Calu3 (cell line): ENCODE measurements at regions not wholly inside any gene's neighbourhood (a gene's known extent, or its start where the extent isn't known, plus 50 kb on each side); places are given as distances from the start of the nearest gene placed in this dataset.

Experiments used
- BruUV-seq: library from RNA; stranded (reverse); fragments of 400-500 nt; replicated peaks from 2 replicates; lab custom pipeline; 2021; lab: Mats Ljungman, UMichigan
- CTCF ChIA-PET: fragments of 300-600 bp; sonication (Branson Sonifier 250); formaldehyde crosslinking; loops from one replicate; lab custom pipeline; 2022; ENCODE audit warnings: antibody characterized with exemption; lab: Charles Lee
- DNase-seq: peaks from one replicate; pipeline ENCODE4 v3.0.0; 2022
- H3K27ac Mint-ChIP-seq: one replicate; pipeline ENCODE4 v1.8.0; 2022; ENCODE audit warnings: mixed read lengths; ENCODE audit not compliant: unreplicated experiment
- H3K27me3 Mint-ChIP-seq: one replicate; pipeline ENCODE4 v1.8.0; 2022; ENCODE audit warnings: mixed read lengths; ENCODE audit not compliant: unreplicated experiment
- H3K36me3 Mint-ChIP-seq: one replicate; pipeline ENCODE4 v1.8.0; 2022; ENCODE audit warnings: mild to moderate bottlenecking, moderate library complexity, mixed read lengths; ENCODE audit not compliant: insufficient read depth, unreplicated experiment
- H3K4me1 Mint-ChIP-seq: one replicate; pipeline ENCODE4 v1.8.0; 2022; ENCODE audit warnings: mild to moderate bottlenecking, low read depth, mixed read lengths; ENCODE audit not compliant: unreplicated experiment
- H3K4me3 Mint-ChIP-seq: one replicate; pipeline ENCODE4 v1.8.0; 2022; ENCODE audit warnings: mild to moderate bottlenecking, low read depth, moderate library complexity, mixed read lengths; ENCODE audit not compliant: unreplicated experiment
- H3K9me3 Mint-ChIP-seq: one replicate; pipeline ENCODE4 v1.8.0; 2022; ENCODE audit warnings: low read depth, mixed read lengths; ENCODE audit not compliant: unreplicated experiment
- intact Hi-C: fragments of 100-400 bp; cut with micrococcal nuclease; formaldehyde crosslinking; loops from one replicate; pipeline ENCODE4 v1.10.0; 2022; ENCODE audit not compliant: unreplicated experiment
- TF ChIP-seq, protein P1 (sequence below): fragments of 200-600 bp; IDR thresholded peaks from one replicate; pipeline ENCODE4 v1.8.0; 2022; ENCODE audit warnings: antibody characterized with exemption; ENCODE audit not compliant: unreplicated experiment

DNA sequence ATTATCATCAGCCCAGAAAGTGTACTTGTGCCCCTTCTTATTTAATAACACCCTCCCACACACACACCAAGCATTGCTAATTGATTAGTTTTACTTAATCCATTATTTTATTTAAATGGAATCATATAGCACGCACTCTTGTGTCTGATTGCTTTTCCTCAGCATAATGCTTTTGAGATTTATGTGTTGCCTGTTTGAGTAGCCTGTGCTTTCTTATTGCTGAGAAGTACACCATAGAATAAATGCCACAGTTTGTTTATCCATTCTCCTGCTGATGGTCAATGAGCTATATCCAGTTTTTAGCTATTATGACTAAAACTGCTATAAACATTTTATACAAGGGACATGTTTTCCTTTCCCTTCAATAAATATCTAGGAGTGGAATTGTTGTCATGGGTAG is 409.9 kb upstream of the PDE3A start:
- H3K4me3 Mint-ChIP-seq, result no peak overlapping the region
- intact Hi-C loops, result no loop called here
- DNase-seq, result no peak
- TF ChIP-seq, protein P1, sequence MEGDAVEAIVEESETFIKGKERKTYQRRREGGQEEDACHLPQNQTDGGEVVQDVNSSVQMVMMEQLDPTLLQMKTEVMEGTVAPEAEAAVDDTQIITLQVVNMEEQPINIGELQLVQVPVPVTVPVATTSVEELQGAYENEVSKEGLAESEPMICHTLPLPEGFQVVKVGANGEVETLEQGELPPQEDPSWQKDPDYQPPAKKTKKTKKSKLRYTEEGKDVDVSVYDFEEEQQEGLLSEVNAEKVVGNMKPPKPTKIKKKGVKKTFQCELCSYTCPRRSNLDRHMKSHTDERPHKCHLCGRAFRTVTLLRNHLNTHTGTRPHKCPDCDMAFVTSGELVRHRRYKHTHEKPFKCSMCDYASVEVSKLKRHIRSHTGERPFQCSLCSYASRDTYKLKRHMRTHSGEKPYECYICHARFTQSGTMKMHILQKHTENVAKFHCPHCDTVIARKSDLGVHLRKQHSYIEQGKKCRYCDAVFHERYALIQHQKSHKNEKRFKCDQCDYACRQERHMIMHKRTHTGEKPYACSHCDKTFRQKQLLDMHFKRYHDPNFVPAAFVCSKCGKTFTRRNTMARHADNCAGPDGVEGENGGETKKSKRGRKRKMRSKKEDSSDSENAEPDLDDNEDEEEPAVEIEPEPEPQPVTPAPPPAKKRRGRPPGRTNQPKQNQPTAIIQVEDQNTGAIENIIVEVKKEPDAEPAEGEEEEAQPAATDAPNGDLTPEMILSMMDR, result no peak
- H3K27me3 Mint-ChIP-seq, result no peaks in the 10 kb centered on the region
- H3K9me3 Mint-ChIP-seq, result no peaks in the 10 kb centered on the region
- no TSS peak for BruUV-seq
- CTCF ChIA-PET, result no interaction called here
- no peak overlapping the region for H3K27ac Mint-ChIP-seq
- no peaks in the 10 kb centered on the region for H3K36me3 Mint-ChIP-seq
- H3K4me1 Mint-ChIP-seq, result no peaks in the 10 kb centered on the region

DNA sequence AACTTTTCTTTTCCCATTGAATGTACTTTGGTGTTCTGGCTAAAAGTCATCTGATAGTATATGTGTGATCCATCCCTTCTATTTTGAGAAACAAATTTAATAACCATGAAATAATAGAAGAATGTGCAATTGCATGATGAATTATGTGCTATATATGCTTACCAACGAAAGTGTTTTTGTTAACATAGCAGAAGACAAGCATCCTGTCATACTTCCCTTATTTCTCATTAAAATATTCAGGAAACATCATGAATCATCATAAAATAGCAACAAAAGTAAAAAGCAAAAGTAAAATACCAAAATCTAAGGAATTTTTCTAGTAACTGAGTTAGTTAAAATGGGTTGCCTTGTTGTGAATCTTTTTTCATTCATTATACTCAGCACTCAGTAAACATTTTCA is 409.0 kb upstream of the PDE3A start:
- BruUV-seq, result no TSS peak

GRCh38 chr12:19960527-19960926 is 407.8 kb upstream of the PDE3A start:
- no TSS peak for BruUV-seq
- no peak for DNase-seq
- H3K27me3 Mint-ChIP-seq, result no peaks in the 10 kb centered on the region
- H3K9me3 Mint-ChIP-seq, result no peaks in the 10 kb centered on the region
- intact Hi-C loops, result no loop called here
- TF ChIP-seq, protein P1, result no peak
- CTCF ChIA-PET, result no interaction called here
- H3K4me1 Mint-ChIP-seq, result no peaks in the 10 kb centered on the region
- no peak overlapping the region for H3K4me3 Mint-ChIP-seq
- no peaks in the 10 kb centered on the region for H3K36me3 Mint-ChIP-seq
- H3K27ac Mint-ChIP-seq, result no peak overlapping the region

More for the DNA sequence above, 409.0 kb upstream of the PDE3A start:
- no peaks in the 10 kb centered on the region for H3K27me3 Mint-ChIP-seq
- H3K27ac Mint-ChIP-seq, result no peak overlapping the region
- no peaks in the 10 kb centered on the region for H3K9me3 Mint-ChIP-seq
- H3K4me1 Mint-ChIP-seq, result no peaks in the 10 kb centered on the region
- CTCF ChIA-PET, result no interaction called here
- no peaks in the 10 kb centered on the region for H3K36me3 Mint-ChIP-seq
- DNase-seq, result no peak
- H3K4me3 Mint-ChIP-seq, result no peak overlapping the region
- intact Hi-C loops, result no loop called here
- TF ChIP-seq, protein P1, result no peak

GRCh38 chr12:19962192-19962591 is 406.1 kb upstream of the PDE3A start:
- H3K27ac Mint-ChIP-seq, result no peak overlapping the region
- no peak for DNase-seq
- CTCF ChIA-PET, result no interaction called here
- no peaks in the 10 kb centered on the region for H3K27me3 Mint-ChIP-seq
- TF ChIP-seq, protein P1, result no peak
- peaks cover 4% of the 10 kb centered on the region for H3K4me1 Mint-ChIP-seq
- no peak overlapping the region for H3K4me3 Mint-ChIP-seq
- no peaks in the 10 kb centered on the region for H3K36me3 Mint-ChIP-seq
- intact Hi-C loops, result no loop called here
- no peaks in the 10 kb centered on the region for H3K9me3 Mint-ChIP-seq
- no TSS peak for BruUV-seq

DNA sequence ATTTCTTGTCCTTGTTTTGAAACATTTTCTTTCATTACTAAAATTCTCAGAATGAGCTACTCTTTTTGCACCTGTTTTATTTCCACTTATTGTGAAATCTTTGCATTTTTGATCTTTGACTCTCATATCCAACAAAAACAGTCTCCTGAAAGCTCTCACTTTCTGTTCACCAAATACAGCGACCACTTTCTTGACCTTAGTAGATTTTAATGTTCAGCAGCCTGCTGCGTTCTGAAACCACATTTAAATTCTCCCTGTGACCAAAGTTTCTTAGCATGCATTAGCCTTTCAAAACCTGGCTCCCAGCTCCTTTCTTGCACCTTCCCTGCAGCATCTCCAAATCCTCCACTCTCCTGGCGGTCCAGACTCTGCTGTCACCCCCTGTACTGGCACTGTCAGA is 404.4 kb upstream of the PDE3A start:
- H3K36me3 Mint-ChIP-seq, result no peaks in the 10 kb centered on the region
- no peak overlapping the region for H3K27ac Mint-ChIP-seq
- no peaks in the 10 kb centered on the region for H3K27me3 Mint-ChIP-seq
- CTCF ChIA-PET, result no interaction called here
- peaks cover 14% of the 10 kb centered on the region for H3K4me1 Mint-ChIP-seq
- no peak for DNase-seq
- H3K9me3 Mint-ChIP-seq, result no peaks in the 10 kb centered on the region
- intact Hi-C loops, result no loop called here
- TF ChIP-seq, protein P1, result no peak
- H3K4me3 Mint-ChIP-seq, result no peak overlapping the region
- BruUV-seq, result no TSS peak
